GM23338 (cell line): ENCODE measurements at regions not wholly inside any gene's neighbourhood (a gene's known extent, or its start where the extent isn't known, plus 50 kb on each side); places are given as distances from the start of the nearest gene placed in this dataset.

Source experiments
- CREB1 ChIP-seq: fragments of 250-450 bp; sonication (Bioruptor Pico); IDR thresholded peaks from 2 replicates; pipeline ENCODE4 v1.5.0; 2020; ENCODE audit warnings: low read depth, mild to moderate bottlenecking, moderate library complexity
- EZH2 ChIP-seq: fragments of 200-600 bp; sonication (generic); IDR thresholded peaks from one replicate; pipeline ENCODE4 v1.8.0; 2017; ENCODE audit warnings: antibody characterized with exemption, mild to moderate bottlenecking, low read depth; ENCODE audit not compliant: unreplicated experiment
- EZH2phosphoT487 ChIP-seq: fragments of 200-600 bp; sonication (generic); IDR thresholded peaks from one replicate; pipeline ENCODE4 v1.8.1; 2018; ENCODE audit warnings: antibody characterized with exemption; ENCODE audit not compliant: unreplicated experiment
- JUNB ChIP-seq: IDR thresholded peaks from one replicate; pipeline ENCODE4 v1.6.1; 2016; ENCODE audit warnings: antibody characterized with exemption; ENCODE audit not compliant: unreplicated experiment
- POLR2AphosphoS5 ChIP-seq: IDR thresholded peaks from 2 replicates; pipeline ENCODE4 v1.6.1; 2016; ENCODE audit warnings: antibody characterized with exemption, low read depth
- ZNF114 ChIP-seq: fragments of 250-450 bp; sonication (Bioruptor Pico); IDR thresholded peaks from 2 replicates; pipeline ENCODE4 v1.5.0; 2020; ENCODE audit warnings: mild to moderate bottlenecking, moderate library complexity
- ZNF331 ChIP-seq: fragments of 250-450 bp; sonication (Bioruptor Pico); IDR thresholded peaks from 2 replicates; pipeline ENCODE4 v1.5.0; 2020; ENCODE audit warnings: low read depth, mild to moderate bottlenecking, moderate library complexity
- TF ChIP-seq, protein P1 (sequence below), 2 experiments: fragments of 200-600 bp in 1 of 2; sonication (generic) in 1 of 2; conservative IDR thresholded peaks; 2 replicates each; pipeline versions ENCODE4 v1.5.1 to v1.6.1; 2016 to 2017; ENCODE audit warnings: antibody characterized with exemption in 2 of 2, low read depth in 2 of 2, mild to moderate bottlenecking in 2 of 2, moderate library complexity in 1 of 2
- TF ChIP-seq, protein P2 (sequence below): IDR thresholded peaks from one replicate; pipeline ENCODE4 v1.6.1; 2018; ENCODE audit warnings: antibody characterized with exemption; ENCODE audit not compliant: unreplicated experiment

GRCh38 chr20:51900443-51900842, 98.1 kb upstream of the SALL4 start:
- TF ChIP-seq POLR2AphosphoS5 (no peak), EZH2 (no peak), ZNF114 (CRISPR knock-in tag) (no peak), ZNF331 (CRISPR knock-in tag) (no peak), EZH2phosphoT487 (no peak), CREB1 (CRISPR knock-in tag) (no peak), JUNB (no peak)
- TF ChIP-seq, protein P1, sequence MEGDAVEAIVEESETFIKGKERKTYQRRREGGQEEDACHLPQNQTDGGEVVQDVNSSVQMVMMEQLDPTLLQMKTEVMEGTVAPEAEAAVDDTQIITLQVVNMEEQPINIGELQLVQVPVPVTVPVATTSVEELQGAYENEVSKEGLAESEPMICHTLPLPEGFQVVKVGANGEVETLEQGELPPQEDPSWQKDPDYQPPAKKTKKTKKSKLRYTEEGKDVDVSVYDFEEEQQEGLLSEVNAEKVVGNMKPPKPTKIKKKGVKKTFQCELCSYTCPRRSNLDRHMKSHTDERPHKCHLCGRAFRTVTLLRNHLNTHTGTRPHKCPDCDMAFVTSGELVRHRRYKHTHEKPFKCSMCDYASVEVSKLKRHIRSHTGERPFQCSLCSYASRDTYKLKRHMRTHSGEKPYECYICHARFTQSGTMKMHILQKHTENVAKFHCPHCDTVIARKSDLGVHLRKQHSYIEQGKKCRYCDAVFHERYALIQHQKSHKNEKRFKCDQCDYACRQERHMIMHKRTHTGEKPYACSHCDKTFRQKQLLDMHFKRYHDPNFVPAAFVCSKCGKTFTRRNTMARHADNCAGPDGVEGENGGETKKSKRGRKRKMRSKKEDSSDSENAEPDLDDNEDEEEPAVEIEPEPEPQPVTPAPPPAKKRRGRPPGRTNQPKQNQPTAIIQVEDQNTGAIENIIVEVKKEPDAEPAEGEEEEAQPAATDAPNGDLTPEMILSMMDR (conservative IDR thresholded peaks at IDR 0.05; ENCODE audit: low read depth in 2 of 2), result no peak
- TF ChIP-seq, protein P2, sequence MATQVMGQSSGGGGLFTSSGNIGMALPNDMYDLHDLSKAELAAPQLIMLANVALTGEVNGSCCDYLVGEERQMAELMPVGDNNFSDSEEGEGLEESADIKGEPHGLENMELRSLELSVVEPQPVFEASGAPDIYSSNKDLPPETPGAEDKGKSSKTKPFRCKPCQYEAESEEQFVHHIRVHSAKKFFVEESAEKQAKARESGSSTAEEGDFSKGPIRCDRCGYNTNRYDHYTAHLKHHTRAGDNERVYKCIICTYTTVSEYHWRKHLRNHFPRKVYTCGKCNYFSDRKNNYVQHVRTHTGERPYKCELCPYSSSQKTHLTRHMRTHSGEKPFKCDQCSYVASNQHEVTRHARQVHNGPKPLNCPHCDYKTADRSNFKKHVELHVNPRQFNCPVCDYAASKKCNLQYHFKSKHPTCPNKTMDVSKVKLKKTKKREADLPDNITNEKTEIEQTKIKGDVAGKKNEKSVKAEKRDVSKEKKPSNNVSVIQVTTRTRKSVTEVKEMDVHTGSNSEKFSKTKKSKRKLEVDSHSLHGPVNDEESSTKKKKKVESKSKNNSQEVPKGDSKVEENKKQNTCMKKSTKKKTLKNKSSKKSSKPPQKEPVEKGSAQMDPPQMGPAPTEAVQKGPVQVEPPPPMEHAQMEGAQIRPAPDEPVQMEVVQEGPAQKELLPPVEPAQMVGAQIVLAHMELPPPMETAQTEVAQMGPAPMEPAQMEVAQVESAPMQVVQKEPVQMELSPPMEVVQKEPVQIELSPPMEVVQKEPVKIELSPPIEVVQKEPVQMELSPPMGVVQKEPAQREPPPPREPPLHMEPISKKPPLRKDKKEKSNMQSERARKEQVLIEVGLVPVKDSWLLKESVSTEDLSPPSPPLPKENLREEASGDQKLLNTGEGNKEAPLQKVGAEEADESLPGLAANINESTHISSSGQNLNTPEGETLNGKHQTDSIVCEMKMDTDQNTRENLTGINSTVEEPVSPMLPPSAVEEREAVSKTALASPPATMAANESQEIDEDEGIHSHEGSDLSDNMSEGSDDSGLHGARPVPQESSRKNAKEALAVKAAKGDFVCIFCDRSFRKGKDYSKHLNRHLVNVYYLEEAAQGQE, result no peak
